Loucy (cell line): ENCODE measurements at regions not wholly inside any gene's neighbourhood (a gene's known extent, or its start where the extent isn't known, plus 50 kb on each side); places are given as distances from the start of the nearest gene placed in this dataset.

Experiments used
- CTCF ChIP-seq: fragments of 200-600 bp; sonication (generic); conservative IDR thresholded peaks from 2 replicates; pipeline ENCODE4 v1.5.1; 2014; ENCODE audit warnings: mild to moderate bottlenecking, antibody characterized with exemption, low read length
- EZH2phosphoT487 ChIP-seq: fragments of 200-600 bp; IDR thresholded peaks from 2 replicates; pipeline ENCODE4 v1.6.1; 2018; ENCODE audit warnings: antibody characterized with exemption, mild to moderate bottlenecking, moderate library complexity, borderline replicate concordance

DNA sequence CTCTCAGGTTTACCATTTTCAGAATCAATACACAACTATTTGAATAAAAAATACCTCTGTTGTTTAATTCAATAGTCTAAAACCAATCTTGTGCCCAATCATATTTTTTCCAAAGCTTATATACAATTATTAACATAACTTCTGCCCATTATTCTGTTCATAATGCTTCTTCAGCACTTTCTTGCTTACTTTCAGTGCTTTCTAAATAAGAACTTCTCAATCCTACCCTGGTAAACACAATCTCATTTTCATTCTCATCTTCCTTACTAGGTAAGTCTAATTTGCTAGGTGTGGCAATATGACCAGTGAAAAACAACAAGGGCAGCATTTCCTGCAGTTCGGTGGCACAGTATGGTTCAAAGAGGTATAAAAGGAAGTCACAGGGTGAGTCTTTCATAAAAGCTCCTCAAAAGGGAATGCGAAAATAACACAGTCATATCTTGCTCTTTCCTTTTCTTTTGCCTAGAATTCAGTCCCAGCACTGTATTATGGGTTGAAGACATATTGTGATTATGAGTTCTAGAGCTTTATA is 103.5 kb downstream of the FOXG1 start:
- TF ChIP-seq CTCF (no peak), EZH2phosphoT487 (no peak)
